ENCODE measurements at regions not wholly inside any gene's neighbourhood (a gene's known extent, or its start where the extent isn't known, plus 50 kb on each side); places are given as distances from the start of the nearest gene placed in this dataset.

DNA sequence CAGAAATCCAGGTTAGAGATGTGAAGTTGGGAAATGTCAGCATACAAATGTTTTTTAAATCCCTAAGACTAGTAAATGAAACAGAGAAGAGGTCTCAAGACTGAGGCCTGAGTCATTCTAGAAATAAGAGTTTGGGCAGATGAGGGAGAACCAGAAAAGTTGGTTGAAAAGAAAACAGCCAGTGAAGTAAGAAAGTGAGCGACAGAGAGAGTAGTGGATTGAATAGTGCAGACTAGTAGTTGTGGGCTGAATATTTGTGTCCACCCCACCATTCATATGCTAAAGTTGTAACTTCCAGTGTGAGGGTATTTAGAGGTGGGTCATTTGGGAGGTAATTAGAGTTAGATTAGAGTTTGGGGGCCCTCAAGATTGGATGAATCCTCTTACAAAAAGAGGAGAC, 889.2 kb downstream of the TTLL7 start:
- TF ChIP-seq, protein P1, sequence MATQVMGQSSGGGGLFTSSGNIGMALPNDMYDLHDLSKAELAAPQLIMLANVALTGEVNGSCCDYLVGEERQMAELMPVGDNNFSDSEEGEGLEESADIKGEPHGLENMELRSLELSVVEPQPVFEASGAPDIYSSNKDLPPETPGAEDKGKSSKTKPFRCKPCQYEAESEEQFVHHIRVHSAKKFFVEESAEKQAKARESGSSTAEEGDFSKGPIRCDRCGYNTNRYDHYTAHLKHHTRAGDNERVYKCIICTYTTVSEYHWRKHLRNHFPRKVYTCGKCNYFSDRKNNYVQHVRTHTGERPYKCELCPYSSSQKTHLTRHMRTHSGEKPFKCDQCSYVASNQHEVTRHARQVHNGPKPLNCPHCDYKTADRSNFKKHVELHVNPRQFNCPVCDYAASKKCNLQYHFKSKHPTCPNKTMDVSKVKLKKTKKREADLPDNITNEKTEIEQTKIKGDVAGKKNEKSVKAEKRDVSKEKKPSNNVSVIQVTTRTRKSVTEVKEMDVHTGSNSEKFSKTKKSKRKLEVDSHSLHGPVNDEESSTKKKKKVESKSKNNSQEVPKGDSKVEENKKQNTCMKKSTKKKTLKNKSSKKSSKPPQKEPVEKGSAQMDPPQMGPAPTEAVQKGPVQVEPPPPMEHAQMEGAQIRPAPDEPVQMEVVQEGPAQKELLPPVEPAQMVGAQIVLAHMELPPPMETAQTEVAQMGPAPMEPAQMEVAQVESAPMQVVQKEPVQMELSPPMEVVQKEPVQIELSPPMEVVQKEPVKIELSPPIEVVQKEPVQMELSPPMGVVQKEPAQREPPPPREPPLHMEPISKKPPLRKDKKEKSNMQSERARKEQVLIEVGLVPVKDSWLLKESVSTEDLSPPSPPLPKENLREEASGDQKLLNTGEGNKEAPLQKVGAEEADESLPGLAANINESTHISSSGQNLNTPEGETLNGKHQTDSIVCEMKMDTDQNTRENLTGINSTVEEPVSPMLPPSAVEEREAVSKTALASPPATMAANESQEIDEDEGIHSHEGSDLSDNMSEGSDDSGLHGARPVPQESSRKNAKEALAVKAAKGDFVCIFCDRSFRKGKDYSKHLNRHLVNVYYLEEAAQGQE (IDR thresholded peaks at IDR 0.05; ENCODE audit: low read depth), result no peak
- TF ChIP-seq TEAD4 (IDR thresholded peaks at IDR 0.05) (no peak), TAF1 (IDR thresholded peaks at IDR 0.05; ENCODE audit: low read depth) (no peak), RAD21 (IDR thresholded peaks at IDR 0.05; ENCODE audit: low read depth) (no peak), FOXM1 (IDR thresholded peaks at IDR 0.05; ENCODE audit: borderline replicate concordance, low read depth) (no peak), YY1 (IDR thresholded peaks at IDR 0.05; ENCODE audit: low read depth) (no peak), EP300 (IDR thresholded peaks at IDR 0.05; ENCODE audit: borderline replicate concordance) (no peak), CEBPB (IDR thresholded peaks at IDR 0.05) (no peak), ZBTB7A (IDR thresholded peaks at IDR 0.05; ENCODE audit: low read depth) (no peak)
- TF ChIP-seq, protein P2, sequence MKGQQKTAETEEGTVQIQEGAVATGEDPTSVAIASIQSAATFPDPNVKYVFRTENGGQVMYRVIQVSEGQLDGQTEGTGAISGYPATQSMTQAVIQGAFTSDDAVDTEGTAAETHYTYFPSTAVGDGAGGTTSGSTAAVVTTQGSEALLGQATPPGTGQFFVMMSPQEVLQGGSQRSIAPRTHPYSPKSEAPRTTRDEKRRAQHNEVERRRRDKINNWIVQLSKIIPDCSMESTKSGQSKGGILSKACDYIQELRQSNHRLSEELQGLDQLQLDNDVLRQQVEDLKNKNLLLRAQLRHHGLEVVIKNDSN (IDR thresholded peaks at IDR 0.05), result no peak

Data from Ishikawa (cell line).